ENCODE measurements at regions not wholly inside any gene's neighbourhood (a gene's known extent, or its start where the extent isn't known, plus 50 kb on each side); places are given as distances from the start of the nearest gene placed in this dataset.

DNA sequence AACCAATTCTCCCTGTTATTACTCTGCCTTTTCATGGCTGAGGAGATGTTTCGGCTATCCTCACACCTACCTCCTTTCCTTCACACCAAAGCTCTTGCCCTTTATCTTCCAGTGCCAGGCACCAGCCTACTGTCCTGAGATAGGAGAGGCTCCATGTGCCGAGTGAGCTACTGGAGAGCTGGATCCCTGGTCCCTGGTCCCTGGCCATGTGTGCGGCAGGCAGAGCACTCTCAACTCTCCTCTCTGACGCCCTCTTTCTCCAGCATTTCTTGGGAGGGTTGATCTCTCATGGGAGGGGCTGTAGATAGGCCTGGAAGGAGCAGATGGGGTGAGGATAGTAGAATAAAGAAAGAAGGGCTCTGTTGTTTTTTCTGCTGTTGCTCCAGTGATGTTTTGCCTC, 277.1 kb upstream of the UMPS start:
- DNase-seq: no peak

- DNase-seq: no peak
Observed at GRCh38 chr3:124455891-124456290, 274.4 kb upstream of the UMPS start.

- DNase-seq: no peak
Observed at GRCh38 chr3:124456506-124456905, 273.7 kb upstream of the UMPS start.

DNA sequence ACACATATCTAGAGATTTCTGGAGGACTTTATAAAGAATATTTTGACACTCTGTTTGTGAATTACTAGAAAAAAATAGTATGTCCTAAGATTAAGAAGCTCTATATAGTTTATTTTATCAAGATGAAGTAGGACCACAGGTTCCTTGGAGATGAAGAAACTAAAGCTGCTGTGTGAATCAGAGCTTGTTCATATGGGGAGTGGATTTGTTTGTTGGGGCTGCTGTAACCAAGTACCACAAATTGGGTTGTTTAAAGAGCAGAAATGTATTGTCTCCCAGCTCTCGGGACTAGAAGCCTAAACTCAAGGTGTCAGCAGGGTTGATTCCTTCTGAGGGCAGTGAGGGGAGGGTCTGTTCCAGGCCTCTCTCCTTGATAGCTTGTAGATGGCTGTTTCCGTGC, 270.6 kb upstream of the UMPS start:
- DNase-seq: no peak

- no peak for DNase-seq
Observed at GRCh38 chr3:124461126-124461525, 269.1 kb upstream of the UMPS start.

DNA sequence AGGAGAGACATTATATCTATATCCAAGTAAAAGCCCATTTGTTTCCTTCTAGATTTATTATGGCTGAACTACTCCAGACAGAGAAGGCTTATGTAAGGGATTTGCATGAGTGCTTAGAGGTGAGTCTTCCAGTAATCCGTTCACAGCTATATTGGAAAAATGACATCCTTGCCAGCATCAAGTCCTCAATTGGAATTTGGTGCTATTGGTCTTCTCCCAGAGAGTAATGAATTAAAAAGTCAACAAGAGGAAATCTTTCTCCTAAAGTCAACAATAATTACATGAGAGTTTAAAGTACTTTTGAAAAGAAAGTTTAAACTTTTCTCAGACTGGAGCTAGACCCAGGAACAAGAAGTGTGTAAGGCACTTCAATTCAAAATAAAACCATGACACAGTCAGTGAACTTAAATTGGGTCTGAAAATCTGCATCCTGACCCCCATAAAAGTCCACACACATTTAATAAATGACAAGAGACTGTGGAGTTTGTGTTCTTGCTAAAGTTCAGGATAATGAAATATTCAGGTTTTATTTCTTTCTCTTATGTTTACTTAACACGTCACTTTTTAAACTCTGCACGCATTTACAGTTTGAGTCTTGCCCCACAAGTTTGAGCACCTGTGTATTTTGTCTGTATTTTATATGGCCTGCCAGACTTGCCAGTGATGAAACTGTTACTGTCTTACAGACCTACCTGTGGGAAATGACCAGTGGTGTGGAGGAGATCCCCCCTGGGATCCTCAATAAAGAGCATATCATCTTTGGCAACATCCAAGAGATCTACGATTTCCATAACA, 268.2 kb upstream of the UMPS start:
- no peak for DNase-seq

GRCh38 chr3:124463234-124463633, 267.0 kb upstream of the UMPS start:
- DNase-seq: no peak

DNA sequence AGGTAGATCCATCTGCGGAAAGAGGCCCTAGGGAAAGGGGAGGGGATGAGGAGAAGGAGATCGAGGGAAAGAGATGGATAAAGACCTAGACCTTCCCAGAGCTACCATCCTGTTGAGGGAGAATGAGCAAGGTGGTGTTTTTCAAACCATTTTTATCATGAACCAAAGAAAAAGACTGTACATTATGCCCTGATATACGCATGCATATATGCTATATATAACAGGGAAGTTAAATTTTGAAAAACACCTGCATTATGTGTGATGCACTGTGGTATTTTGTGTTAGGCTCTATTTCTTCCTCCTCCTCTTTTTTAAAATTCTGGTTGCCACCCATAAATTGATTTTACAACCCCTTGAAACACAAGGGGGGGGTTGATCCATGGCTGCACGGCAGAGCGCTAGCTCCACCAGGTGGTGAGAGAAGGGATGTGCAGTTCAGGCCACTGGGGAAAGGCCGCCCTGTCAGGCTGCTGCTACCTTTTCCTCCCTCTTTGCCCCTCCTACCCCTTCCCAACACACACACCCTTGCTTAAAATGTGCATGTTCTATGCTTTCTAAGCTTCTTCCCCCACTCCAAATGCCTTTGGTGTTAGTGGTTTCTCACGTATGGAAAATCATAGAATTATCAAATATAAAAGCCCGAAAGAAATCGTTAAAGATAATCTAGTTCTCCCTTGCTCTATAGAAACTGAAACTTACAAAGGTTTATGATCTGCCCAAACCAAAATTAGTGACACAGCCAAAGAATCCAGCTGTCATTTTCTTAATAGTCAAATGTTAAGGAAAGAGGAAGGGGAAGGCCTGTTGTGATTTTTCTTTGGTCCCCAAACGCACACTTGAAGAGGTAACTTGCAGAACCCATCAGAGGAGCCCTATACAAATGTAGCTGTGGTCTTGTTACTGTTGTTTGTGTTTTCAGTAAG, 262.0 kb upstream of the UMPS start:
- no peak for DNase-seq

DNA sequence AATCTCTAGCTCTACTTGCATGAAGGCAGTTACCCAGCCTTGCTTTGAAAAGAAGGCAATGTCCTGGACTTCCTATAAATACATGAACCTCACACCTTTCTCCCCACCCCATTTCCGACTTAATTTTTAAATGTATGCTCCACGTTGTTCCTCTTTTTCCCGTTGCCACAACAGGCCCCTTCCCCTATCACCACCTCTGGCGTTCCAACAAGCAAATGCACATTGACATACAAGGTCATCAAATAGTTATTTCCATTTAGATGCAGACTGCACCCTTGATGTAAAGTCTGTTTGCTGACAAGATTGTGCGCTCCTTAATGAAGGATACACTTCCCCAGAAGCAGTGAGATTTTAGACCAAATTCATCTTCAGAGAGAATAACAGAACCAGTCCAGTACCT, 260.7 kb upstream of the UMPS start:
- DNase-seq: no peak

- DNase-seq: no peak
Observed at GRCh38 chr3:124478830-124479229, 251.4 kb upstream of the UMPS start.

- no peak for DNase-seq
Observed at GRCh38 chr3:124483915-124484470, 246.3 kb upstream of the UMPS start.

- DNase-seq: no peak
Observed at GRCh38 chr3:124486324-124486723, 243.9 kb upstream of the UMPS start.

GRCh38 chr3:124489506-124489905, 240.7 kb upstream of the UMPS start:
- DNase-seq: no peak

GRCh38 chr3:124491098-124491497, 239.2 kb upstream of the UMPS start:
- no peak for DNase-seq

DNA sequence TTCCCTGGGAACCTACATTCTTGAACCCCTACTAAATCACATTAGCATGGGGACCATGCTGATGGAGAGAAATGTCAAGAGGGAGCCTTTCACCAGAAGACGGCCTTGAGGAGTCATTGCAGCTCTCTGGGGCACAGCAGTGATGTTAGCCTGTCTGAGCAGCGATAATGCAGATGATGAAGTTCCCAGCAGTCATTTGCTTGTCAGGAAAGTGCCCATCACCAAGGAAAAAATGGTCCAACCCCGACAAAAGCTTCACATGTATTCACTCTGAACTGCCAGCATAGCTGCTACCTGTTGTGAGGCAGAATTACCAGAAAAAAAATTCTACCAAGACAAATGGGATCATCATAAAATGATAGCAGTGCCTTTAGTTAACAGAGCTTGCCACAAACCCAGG, 238.4 kb upstream of the UMPS start:
- DNase-seq: no peak

DNA sequence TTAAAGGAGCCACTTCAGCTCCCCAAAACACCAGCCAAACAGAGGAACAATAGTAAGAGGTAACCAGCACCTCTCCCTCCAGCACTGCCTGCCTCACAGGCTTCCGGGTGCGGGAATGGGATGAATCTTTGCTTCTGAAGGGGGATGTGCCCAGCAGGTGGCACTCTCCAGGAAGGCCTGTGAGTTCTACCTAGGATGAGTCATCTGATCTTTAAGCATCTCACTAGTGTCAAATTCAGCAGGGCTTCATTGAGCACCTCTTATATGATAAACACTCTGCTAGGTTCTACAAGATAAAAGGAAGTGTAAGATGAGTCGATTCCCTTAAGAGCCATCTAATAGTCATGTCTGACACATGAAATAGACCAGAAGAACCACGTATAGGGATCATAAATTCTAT, 237.4 kb upstream of the UMPS start:
- DNase-seq: no peak

DNA sequence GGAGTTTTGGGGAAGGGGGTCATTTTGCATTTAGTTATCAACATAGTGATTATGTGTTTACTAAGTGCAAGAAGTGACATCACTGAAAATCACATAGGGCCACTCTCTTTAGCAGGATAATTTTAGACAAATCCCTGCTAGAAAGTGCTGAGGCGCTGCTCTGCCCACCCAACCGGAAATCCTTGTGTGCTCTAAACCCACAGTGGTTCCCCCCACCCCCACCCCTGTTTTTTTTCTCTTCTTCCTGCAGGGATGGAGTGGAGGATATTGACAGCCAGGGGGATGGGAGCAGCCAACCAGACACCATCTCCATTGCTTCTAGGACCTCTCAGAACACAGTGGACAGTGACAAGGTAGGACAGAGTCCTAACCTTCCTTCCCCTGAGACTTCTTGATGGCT, 234.2 kb upstream of the UMPS start:
- no peak for DNase-seq

- no peak for DNase-seq
Observed at GRCh38 chr3:124497487-124497886, 232.8 kb upstream of the UMPS start.

GRCh38 chr3:124498891-124499290, 231.4 kb upstream of the UMPS start:
- no peak for DNase-seq

DNA sequence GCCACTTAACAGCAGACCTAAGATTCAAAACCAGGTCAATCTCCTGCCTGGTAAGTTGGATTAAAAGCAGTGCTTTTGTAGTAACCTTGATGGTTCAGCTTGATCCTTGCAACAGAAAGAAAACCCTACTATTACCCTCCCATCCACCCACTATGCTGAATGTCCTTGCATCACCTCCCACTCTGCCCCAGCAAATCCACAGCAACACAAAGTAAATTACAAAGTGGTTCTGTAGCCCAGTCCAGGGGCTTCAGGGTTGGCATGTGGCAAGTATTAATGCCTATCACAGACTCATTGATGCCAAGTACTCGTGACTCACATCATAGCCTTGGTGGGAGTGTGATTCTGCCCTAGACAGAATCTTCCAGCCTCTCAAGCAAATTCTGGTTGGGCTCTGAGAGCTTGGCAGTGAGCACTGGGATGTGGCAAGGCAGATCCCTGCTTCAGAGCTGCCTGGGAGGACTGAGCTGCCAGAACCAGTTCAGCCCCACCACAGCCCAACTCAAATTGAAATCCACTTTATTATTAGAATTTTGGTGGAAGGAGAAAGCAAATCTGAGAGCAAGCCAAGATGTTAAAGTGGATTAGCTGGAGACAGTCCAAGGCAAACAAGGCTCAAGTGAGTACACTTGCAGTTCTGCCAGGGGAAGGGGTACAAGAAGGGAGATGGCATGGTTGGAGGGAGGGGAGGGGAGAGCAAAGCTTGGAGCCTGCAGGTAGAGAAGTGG, 225.8 kb upstream of the UMPS start:
- DNase-seq: no peak

- DNase-seq: no peak
Observed at GRCh38 chr3:124509884-124510283, 220.4 kb upstream of the UMPS start.

DNA sequence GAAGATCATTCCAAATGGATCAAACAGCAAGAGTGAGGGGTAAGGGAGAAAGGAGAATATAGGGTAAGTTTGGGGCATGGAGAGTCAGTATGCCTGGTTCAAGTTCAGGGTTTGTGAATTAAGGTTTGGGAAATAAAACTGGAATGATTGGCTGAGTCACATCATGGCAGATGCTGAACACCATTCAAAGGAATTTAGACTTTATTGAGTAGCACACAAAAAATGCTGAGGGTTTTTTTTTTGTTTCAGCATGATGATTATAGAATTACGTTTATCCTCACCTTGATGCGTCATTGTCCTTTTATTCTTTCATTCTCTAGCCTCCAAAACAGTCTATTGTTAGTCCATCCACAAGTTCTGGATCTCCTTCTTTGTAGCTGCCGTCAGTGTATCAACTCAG, 220.0 kb upstream of the UMPS start:
- DNase-seq: no peak
